A673 (cell line): ENCODE measurements at regions not wholly inside any gene's neighbourhood (a gene's known extent, or its start where the extent isn't known, plus 50 kb on each side); places are given as distances from the start of the nearest gene placed in this dataset.

Source experiments
- CTCF ChIP-seq: fragments of 300-800, 200-600 bp; sonication (generic); conservative IDR thresholded peaks from 2 replicates; pipeline ENCODE4 v1.5.1; 2017; ENCODE audit warnings: low read depth, mild to moderate bottlenecking, antibody characterized with exemption, low read length, moderate library complexity, mixed read lengths
- EZH2 ChIP-seq: fragments of 200-600 bp; sonication (generic); IDR thresholded peaks from 2 replicates; pipeline ENCODE4 v1.6.1; 2017; ENCODE audit warnings: borderline replicate concordance, low read depth, mild to moderate bottlenecking, mixed read lengths, antibody characterized with exemption, low read length; ENCODE audit not compliant: poor library complexity, severe bottlenecking

GRCh38 chr6:2507521-2508037 is 243.1 kb downstream of the MYLK4 start:
- TF ChIP-seq CTCF (no peak), EZH2 (no peak)
